NCI-H460 (cell line): ENCODE measurements at regions not wholly inside any gene's neighbourhood (a gene's known extent, or its start where the extent isn't known, plus 50 kb on each side); places are given as distances from the start of the nearest gene placed in this dataset.
A peak's percentile ranks its signal among the peaks of the same experiment; 100 is the strongest.
"Not testable (repeated sequence)": the region's sequence is repeated elsewhere in the genome, so short reads cannot be mapped to it uniquely, and the experiment has no call there.

ENCODE experiments used
- DNase-seq: peaks from one replicate; pipeline ENCODE4 v3.0.0-alpha.2; 2016; ENCODE audit warnings: low read depth; ENCODE audit errors: extremely low read depth

DNA sequence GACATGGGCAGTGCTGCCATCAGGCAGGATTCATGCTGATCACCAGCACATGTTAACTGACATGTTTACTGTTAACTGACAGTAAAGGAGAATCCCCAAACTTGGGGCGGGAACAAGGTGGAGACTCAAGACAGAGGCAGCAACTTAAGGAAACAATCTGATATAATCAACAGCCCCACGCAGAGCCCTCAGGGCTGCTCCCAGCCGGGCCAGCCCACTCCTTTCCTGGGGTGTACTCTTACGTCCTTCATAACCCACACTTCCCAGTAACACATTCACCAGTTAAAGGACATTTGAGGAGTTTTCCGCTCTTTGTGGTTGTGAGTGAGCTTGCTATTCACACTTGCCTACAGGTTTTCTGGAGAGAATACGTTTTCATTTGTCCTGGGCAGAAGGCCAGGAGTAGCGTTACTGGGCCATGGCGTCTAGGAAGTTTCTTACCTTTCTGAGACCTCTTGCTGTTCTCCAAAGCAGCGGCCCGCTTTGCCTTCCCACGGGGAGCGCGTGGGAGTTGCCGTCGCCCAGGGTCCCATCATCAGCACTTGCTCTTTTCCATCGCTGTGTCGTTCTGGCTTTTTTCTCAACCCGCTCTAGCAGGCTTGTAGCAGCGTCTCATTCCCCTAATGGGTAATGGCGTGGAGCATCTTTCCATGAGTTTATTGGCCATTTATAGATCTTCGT lies 56.4 kb downstream of the FOXF2 start:
- no peak for DNase-seq

DNA sequence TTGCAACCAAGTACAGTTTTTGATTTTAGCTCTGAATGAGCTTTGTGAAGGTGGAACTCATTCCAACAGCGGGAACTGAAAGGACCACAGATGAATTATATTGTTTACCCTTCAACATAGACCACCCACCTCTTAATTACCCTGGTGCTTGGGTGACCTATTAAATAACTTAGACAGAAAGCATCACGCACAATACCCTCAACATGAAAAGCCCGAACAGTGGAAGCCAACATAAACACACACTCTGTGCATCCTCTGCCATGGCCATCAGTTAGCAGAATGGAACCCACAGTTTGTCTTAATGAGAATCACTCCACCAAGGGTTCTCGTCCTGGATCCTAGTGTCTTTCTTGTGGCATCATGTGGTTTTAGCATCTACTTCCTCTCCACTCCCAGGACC lies 60.5 kb downstream of the FOXF2 start:
- DNase-seq: no peak

DNA sequence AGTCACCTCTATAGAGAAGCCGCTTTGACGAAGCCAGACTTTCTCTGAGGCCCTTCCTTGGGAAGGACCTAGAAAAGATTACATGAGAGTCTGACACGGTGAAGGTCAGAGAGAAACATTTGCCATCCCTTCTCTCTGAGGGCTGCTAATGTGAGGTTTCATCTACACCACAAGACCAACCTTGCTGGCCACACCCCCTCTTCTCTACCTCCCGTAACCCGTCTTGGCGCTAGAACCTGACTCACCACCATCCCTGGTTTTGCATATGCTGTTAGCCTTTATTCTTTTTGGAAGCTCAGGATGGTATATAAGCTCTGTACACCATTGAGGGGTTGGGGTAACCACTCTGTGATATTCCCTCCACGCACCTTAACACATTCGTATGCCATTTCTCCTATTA lies 63.6 kb downstream of the FOXF2 start:
- no peak for DNase-seq

DNA sequence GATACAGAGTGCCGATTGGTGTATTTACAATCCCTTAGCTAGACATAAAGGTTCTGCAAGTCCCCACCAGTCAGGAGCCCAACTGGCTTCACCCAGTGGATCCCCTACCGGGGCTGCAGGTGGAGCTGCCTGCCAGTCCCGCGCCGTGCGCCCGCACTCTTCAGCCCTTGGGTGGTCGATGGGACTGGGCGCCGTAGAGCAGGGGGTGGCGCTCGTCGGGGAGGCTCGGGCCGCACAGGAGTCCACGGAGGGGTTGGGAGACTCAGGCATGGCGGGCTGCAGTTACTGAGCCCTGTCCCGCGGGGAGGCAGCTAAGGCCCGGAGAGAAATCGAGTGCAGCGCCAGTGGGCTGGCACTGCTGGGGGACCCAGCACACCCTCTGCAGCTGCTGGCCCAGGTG lies 67.4 kb downstream of the FOXF2 start:
- not testable (repeated sequence) for DNase-seq

DNA sequence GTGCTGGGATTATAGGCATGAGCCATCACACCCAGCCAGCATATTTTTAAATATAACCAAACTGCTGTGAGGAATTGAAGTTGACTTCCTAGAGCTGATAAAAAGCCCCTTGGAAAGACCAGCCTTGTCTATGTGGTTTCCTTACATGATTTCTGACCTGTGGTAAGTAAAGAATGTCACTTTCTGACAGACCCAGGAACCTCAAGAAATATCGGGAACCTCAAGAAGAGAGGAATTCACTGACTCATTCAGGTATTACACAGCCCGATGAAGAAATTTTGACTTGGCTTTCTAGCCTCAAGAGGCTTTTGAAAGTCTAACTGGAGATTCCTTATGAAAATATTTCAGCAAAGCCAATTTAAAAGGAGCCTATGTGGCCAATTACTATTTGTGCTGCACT lies 71.8 kb downstream of the FOXF2 start:
- no peak for DNase-seq

DNA sequence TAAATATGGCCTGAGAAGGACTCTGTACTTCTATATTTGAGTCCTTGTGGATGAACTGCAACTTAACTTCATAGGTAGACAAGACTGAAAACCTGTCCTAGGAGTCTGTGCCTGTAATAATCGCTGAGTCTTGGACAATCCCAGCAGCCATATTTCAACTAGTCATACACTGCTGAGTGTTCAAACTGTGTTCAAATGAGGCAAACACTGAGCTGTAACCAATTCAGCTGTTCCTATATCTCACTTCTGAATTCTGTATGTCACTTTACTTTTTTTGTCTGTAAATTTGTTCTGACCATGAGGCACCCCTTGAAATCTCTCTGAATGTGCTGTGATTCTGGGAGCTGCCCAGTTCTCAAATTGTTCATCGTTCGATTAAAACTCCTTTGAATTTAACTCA lies 72.4 kb downstream of the FOXF2 start:
- DNase-seq: no peak

DNA sequence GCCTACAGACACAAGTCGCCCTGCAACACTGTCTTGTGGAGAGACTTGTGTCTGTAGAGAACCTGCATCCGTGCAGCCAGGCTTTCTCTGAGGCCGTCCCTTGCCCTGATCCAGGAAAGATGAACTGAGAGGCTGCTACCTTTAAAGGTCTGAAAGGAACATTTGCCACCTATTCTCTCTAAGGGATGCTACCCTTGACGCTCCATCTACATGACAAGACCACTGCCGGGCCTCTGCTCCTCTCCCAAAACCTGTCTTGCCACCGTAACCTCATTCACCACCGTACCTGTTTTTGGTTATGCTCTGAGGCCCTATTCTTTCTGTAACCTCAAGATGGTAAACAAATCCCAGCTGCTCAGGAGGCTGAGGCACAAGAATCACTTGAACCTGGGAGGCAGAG lies 73.9 kb downstream of the FOXF2 start:
- no peak for DNase-seq

DNA sequence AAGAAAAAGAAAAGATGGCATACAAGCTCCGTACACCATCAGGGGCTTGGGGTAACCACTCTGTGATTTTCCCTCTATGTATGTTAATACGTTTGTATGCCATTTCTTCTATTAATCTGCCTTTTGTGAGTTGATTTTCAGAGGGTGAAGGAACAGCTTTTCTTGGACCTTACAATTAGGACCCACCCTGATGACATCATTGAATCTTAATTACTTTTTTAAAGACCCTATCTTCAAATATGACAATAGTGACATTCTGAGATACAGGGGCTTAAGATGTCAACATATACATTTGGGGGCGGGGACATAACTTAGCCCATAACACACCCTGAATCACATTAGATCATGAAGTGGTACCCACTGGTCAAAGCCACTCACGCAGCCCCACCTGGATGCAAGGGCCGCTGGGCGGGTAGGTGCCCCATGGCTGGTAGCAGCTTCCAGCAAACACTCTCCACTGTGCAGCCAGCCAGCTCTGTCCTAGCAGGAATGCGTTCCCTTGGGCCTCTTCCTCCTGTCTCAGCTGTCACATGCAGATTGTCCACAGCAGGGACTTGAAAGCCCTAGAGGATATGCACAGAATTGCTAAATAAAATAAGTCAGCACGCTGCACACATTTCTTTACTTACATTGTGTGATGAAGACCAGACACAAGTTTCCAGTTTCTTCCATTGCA lies 74.5 kb downstream of the FOXF2 start:
- no peak for DNase-seq

DNA sequence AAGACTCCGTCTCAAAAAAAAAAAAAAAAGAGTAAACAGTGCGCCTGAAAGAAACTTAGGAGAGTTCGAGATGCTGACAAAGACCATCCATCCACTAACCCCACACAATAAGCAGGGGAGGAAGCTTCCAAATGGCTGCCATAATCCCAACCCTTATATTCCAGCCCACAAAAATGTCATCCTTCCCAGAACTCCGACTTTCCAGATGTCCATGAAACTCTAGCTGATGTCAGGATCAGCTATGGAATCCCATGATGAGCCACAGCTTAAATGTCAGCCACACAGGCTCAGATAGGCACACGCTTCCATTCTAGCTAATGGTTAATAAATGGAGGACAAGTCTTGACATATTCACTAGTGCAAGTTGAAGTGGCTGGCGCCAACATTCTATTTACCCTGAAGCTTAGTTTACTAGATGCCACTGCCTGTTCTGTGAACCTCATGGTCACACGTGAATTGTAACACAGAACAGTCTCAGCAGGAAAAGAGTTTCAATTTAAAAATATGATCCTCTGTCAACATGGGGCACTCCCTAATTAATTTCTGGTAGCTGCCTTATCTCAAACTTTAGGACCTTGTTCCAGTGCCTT lies 75.5 kb downstream of the FOXF2 start:
- DNase-seq: no peak

DNA sequence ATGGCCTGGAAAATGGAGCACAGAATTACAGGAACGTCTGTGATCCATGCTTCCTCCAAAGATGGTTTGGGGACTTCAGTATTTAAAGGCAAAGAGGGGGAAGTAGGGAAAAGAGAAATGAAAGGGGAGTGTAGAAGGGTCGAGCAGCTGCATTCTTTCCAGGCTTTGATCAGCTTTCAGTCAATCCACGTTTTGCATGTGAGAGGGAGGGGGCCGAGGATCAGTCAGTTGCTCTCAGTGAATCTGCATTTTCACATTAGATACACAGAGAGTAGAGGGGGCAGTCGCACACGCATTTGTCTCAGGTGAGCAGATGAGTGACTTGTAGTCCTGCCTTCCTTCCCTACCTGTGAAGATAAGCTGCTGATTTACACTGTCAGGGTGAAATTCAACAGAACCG lies 78.8 kb downstream of the FOXF2 start:
- no peak for DNase-seq

DNA sequence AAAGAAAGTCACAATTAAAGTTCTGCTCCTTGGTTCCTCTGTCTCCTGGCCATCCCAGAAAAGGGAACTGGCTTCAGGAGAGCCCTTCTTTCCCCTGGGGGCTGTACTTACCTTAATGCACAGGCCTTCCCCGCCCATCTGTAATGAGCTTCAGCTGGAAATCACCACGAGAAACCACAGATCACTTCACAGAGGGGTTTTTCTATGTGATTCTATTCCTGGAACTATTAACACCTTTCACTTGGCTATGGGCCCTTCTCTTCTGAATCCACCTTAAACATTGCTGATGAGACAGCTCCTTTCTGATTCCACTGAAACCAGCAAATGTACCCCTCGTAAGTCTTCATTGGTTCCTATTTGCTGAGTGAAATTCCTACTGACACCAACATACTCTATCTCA lies 80.7 kb downstream of the FOXF2 start:
- no peak for DNase-seq

DNA sequence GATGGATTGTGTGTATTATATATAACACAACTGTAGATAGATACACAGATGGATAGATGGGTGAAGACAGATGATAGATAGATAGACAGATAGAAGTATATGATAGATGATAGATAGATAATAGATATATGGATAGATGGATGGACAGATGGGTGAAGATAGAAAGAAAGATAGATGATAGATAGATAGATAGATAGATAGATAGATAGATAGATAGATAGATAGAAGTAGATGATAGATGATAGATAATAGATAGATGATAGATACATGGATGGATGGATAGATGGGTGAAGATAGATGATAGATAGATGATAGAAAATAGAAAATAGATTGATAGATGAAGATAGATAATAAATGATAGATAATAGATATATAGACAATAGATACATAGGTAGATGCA lies 83.3 kb downstream of the FOXF2 start:
- no peak for DNase-seq

DNA sequence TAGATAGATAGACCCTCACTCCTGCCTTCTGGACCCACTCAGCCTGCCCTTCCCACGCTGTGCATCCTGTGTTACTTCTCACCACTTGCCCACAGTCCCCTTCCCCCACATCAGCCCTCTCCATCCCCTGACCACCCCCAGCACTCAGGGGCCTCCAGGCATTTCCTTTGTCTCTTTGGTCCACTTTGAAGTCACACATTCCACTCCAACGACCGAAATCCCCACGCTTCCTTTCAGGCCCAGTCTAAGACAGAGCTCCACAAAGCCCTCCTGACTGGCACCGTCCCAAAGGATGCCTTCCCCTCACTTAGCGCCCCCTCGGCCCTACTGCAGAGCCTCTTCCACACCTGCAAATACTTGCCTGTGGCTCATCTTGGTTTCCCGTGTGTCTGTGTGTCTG lies 83.8 kb downstream of the FOXF2 start:
- no peak for DNase-seq

DNA sequence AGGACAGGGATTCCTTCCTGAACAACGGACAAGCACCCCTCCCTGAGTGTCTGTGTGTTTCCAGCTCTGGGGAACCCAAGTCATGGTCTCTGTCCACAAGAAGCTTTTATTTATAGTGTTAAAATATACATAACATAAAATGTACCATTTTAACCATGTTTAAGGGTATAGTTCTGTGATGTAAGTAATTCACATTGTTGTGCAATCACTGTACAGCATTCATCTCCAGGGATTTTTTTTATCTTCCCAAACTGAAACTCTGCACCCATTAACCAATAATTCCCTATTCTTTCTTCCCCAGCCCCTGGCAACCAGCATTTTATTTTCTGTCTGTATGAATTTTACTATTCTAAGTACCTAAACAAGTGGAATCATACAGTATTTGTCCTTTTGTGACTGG lies 84.2 kb downstream of the FOXF2 start:
- DNase-seq: no peak

DNA sequence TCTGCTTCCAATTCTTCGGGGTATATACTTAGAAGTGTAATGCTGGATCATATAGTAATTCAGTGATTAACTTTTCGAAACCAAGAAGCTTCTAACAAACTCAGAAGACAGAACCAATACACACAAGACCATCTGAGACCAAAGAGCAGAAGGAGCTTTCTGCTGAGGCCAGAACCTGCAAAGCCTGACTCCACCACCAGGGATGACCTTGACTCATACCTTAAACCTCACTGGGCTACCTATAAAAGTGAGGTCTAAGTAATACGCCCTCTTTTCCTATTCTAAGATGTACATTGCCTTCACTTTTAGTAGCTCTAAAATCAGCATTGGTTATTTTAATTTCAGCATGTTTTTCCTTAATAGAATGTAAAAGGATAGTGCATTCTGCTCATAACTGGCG lies 84.8 kb downstream of the FOXF2 start:
- no peak for DNase-seq

DNA sequence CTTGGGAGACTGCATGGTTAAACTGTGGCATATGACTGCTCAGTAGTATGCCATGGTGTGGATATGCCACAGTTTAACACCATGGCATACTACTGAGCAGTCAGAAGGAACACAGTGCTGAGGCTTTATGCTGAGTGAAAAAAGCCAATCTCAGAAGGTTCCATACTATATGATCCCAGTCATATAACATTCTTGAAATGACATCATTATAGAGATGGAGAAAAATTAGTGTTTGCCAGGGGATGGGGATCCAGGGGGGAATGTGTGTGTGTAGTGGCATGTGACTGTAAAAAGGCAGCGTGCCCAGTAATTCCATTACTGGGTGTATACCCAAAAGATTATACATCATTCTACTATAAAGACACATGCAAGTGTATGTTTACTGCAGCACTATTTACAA lies 85.8 kb downstream of the FOXF2 start:
- no peak for DNase-seq

DNA sequence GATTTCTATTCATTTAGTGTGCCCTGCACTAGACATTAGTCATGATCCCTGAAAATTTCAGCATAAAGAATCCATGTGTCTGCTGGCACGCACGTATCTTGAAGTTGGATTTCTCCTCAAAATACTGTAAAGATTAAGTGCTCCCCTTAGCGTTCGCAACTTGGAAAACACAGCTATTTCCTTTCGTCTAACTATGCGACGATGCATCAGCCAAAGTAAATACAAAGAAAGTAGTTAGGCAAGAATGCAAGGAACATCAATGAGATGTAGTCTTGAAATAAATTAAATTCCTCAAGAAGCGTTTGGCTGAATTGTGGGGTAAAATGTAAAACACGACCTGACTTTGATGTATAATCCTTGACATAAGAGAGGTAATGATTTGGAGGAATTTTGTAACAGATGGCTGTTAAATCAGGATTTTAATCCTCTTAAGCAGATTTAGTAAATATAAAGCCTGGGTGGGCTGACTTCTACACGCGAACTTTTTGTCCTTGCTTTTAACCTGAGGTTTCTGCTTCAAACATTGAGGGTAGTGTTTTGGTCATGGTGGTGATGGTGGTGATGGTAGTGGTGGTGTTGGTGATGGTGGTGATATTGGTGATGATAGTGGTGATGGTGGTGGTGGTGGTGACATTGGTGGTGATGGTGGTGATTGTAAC lies 88.2 kb downstream of the FOXF2 start:
- DNase-seq: peak; percentile 54

DNA sequence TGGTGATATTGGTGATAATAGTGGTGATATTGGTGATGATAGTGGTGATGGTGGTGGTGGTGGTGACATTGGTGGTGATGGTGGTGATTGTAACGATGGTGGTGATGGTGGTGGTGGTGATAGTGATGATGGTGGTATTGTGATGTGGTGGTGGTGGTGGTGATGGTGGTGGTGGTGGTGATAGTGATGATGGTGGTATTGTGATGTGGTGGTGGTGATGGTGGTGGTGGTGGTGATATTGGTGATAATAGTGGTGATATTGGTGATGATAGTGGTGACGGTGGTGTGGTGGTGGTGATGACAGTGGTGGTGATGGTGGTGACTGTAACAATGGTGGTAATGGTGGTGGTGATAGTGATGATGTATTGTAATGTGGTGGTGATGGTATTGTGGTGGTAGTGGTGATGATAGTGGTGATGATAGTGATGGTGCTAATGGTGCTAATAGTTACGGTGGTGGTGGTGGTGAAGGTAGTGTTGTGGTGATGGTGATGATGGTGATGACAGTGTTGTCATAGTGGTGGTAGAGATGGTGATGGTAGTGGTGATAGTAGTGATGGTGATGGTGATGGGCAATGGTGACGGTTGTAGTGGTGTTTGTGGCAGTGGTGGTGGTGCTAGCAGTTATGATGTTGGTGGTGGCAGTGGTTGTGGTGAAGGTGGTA lies 88.9 kb downstream of the FOXF2 start:
- DNase-seq: not testable (repeated sequence)

DNA sequence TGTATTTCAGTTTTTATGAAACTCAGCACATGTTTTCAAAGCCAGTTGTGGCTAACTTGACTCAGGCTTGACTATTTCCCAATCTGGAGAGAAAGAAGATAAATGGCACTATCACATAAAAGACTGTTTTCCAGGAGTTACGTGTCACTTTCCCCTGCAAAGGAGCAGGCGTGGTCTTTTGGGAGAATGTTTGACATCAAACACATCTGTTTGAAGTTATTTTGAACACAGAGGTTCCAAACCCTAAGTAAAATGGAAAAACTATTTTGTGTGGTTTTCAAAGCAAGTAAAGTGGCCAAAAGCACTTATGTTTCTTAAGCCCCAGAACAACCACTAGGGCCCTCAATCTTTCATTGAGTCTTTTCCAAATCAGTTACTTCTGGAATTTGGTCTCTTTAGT lies 89.7 kb downstream of the FOXF2 start:
- no peak for DNase-seq

DNA sequence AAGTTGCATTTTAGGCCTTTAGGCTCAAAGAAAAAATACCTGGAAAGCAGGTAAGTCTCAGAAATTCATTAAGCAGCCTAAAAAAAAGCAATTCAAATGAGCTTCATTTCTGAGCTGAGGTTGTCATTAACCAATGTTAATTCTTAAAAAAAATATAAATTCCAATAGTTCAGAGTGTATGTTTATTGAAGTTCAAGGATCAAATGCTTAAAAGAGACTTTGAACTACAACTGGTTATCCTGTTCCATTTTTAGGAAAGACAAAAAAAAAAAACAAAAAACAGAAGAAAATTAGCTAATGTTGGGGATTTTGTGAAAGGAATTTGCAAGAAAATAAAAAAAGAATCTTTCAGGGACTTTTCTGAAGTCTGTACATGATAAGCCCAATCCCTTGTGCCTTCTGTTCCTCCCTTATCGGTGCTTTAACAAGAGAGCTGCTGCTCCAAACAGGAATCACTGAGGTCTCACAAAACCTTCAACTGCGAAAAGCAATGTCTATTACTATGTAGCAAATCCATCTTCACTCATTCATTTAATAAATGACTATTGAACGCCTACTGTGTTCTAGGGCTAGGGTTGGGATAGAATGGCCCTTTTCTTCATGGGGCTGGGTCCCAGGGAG lies 90.3 kb downstream of the FOXF2 start:
- DNase-seq: no peak

DNA sequence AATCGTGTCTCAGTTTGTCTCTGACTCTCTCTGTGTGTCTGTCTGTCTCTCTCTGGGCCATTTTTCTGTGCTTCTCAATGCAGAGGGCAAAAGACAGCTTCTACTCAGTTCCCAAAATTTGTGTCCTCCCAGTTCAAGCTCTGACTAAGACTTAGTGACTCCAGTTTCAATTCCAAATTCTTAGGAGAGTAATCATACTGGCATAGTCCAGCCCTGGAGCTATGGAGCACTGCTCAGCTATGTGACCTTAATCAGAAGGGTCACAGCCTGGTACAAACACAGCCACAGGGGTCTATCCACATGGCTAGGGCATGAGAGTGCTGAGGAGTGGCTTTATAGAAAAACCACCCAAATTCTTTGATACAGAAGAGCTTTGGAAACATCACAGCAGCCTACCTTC lies 91.9 kb downstream of the FOXF2 start:
- DNase-seq: peak; percentile 54
